GM18498 (cell line): ENCODE measurements at regions not wholly inside any gene's neighbourhood (a gene's known extent, or its start where the extent isn't known, plus 50 kb on each side); places are given as distances from the start of the nearest gene placed in this dataset.

Experiments used
- ATAC-seq: cut with Tn5 transposase; IDR thresholded peaks from one replicate; pipeline ENCODE4 v1.9.1; 2021; ENCODE audit warnings: mild to moderate bottlenecking, moderate library complexity; ENCODE audit not compliant: unreplicated experiment

DNA sequence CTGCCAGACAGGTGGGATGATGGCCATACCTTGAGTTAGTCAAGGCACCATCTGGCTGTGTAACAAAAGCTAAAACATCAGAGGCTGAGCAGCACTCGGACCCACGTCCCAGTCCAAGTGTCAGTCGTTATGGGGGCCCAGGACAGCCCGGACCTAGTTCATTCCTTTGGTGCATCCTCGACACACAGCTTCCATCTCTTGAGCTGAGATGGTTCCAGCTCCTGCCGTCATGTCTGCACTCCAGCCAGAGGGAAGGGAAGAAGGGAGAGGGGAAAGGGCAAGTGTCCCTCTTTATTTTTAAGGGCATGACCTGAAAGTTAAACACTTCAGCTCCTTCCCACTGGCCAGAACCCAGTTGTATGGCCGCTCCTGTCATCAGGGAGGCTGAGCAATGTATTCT lies 218.0 kb downstream of the SEC14L1 start:
- no peak for ATAC-seq

DNA sequence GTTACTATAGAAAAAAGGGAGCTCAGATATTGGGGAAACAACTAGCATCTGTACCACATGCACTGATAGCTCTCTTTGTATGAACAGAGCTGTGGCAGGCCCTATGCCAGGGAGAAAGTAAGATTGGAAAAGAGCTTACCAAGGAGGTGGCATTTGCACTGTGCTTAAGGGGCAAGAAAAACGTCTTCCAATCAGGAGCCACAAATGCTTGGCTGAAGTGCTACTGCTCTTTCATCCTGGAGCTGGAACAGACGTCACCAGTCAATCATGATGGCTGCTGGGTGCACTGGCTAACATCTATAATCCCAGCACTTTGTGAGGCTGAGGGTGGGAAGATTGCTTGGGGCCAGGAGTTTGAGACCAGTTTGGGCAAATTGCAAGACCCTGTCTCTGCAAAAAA lies 218.5 kb downstream of the SEC14L1 start:
- ATAC-seq = no peak

DNA sequence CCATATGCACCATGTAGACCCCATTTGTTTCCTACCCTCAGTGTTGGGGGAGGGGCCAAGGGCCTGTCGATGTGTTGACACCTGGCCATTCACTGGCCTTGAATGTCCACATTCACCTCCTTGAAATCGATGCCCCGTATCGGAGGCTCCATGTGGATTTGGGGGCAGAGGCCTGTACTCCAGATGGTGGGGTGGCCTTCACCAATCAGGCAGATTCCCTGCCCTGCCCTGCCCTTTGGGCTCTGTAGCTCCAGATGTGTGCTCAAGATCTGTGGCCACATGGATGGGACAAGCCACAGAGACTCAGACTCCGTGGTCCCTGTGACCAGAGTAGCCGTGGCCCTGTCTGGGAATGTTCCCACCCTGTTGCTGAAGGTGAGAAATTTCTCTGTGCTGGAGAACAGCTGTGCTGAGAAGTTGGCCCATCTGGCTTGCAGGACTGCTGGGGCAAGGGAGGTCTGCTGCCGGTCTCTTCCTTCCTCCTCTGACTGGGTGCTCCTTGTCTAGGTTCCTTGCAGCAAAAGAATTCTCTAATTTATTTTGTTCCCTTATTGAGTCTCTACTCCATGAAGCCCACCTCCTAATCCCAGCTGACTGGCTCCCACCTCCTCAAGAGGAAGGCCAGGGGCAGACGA lies 221.3 kb downstream of the SEC14L1 start:
- no peak for ATAC-seq

DNA sequence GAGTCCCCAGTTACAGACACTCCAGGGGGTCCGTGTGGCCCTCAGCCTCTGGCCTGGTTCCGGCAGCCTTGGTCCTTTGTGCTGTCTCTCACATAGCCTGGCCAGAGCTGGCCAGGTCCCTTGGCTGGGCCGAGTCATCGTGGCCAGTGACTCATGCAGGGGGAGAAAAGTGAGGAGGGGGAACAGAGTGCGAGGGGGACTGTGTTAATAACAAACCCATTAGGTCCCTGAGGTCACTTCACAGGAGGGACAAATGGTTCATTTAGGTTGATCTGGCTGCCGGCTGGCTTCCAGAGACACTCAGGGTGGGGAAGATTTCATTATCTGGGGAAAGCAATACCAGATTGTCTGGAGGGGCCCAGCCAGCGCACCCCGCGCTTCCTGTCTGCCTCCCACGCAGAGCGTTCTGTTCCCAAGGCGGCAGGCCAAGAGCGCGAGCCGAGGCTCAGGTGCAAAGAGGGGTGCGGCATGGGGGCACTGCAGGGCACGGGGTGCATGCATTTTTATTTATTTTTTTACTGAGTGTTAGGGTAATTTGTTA lies 223.1 kb downstream of the SEC14L1 start:
- ATAC-seq = no peak

DNA sequence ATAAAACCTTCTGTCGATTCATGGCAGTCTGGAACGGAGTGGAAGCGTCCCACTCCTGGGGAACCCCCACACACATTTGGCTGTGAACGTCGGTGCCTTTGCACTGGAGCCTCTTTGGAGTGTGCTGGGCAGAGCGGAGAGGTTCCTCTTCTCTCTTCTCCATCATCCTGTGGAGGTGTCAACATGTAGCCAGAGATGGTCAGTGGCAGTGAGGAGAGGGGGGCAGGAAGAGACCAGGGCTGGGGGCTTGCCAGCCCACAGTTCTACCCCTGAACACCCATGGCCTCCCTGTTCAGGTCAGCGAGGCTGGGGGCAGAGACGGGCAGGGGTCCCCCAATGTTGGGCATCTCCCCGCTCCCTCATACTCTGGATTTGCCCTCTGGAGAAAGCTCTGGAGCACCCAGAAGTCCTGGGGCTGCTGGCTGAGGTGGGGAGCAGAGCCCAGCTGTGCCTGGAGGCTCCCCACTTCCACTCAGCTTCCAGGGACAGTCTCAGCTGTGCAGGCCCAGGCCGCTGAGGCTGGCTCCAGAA lies 223.7 kb downstream of the SEC14L1 start:
- ATAC-seq = no peak

DNA sequence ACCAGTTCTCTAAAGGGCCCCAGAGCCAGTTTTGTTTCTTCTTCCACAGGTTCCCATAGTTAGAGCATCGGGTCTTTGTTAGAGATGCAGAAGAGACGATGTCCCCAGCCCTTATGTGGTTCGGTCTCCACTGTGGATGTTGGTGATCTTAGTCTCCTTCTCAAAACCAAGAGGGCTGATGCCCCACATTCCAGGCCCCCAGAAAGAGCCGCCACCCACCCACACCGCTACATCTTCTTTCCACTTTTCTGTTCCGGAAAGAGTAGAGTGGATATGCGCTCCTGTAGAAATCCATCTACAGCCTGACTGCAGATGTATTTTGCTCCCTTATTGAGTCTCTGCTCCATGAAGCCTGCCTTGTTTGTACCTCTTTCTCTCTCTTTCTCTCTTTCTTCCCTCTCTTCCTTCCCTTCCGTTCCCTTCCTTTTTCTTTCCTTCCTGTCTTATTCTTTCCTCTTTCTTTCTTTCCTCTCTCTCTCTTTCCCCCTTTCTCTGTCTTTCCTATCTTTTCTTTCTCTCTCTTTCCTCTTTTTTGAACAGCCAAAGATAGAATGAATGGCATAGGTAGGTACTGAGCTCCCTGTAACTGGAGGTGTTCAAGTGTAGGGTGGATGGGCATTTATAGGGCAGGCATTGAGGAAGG lies 224.3 kb downstream of the SEC14L1 start:
- ATAC-seq = no peak

DNA sequence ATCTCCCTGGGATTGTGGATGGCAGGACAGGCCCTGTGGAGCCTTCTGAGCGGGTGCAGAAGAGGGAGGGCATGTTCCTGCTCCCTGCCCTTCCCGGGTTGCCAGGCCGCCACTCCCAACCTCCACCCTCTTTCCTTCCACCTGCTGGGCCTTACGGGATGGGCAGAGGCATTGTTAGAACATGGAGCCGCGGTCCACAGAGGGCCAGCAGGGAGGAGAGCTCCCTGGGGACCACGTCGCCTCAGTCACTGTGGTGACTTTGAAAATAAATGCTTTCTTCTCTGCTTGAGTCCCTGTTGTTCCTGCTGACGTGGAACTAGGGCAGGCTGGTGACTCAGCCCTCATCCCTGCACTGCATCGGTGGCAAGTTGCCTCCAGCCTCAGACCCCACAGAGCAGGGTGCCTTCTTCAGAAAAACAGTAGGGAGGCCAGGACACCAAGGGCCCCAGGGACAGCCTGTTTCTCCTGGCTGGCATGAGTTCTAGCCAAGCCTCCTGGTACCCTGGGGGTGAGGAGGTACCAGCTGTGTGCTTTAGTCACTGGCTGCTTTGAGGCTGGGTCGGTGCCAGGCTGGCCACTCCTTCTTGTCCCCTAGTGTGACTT lies 224.9 kb downstream of the SEC14L1 start:
- ATAC-seq = no peak

DNA sequence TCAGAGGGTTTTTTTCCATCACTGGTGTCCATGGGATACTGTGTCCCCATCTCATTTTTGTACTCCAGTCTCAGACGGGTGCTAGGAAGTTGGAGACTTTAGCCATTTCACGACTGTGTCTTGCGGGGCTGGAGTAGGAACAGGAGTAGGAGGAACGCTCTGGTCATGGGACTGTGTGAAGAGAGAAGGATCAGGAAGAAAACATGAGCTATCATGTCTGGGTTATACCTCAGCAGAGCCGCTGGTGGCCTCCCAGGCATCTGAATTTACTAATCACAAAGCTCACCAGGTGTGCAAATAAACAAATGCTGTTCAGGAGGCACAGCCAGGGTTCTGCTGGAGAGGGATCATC lies 225.4 kb downstream of the SEC14L1 start:
- no peak for ATAC-seq

DNA sequence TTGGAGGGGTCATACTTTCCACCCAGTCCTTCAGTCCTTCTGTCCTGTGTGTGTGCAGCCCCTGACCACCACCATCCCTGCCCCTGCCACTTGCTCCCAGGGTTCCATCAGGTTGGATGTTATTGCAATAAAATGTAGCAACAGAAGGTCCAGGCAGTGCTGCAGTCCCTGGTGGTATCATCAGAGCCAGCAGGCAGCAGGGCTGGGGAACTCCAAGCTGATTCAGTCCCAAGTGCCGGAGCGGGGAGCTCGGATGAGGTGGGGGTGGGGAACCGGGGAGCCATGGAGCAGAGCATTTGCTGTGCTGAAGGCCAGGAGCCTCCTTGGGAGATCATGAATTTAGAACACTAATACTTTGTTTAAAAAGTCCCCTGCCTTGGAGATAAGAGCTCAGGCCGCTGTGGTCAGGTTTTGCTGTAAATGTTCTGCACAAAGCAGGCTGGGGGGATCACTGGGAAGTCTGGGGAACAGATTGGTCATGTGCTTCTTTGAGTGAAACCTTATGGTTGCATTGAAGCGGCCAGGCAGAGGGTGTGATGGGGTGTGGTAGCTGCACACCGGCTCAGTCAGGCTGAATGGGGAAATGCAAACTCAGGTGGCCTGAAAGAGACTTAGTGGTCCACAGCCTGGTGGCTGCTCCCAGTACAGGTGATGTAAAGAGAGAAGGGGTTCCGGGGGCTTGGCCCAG lies 225.9 kb downstream of the SEC14L1 start:
- no peak for ATAC-seq

DNA sequence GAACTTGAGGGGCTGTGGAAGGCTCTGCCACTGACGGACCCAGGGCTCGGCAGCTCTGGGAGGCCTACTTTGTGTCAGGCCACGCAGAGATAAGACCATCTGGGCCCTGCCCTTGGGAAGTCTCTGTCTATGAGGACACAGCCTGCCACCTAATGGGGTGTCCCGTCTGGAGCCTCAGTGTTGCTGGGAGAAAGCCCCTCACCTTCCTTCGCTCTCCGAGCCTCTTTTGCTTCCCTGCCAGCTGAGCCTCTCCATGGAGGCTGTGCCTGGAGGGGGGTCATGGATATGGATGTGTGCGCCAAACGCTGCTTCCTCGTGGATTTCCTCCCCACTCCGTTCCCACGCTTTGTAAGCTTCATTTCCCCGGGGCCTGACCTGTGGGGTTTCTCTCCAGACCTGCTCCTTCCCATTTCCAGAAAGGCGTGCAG lies 228.8 kb downstream of the SEC14L1 start:
- no peak for ATAC-seq

DNA sequence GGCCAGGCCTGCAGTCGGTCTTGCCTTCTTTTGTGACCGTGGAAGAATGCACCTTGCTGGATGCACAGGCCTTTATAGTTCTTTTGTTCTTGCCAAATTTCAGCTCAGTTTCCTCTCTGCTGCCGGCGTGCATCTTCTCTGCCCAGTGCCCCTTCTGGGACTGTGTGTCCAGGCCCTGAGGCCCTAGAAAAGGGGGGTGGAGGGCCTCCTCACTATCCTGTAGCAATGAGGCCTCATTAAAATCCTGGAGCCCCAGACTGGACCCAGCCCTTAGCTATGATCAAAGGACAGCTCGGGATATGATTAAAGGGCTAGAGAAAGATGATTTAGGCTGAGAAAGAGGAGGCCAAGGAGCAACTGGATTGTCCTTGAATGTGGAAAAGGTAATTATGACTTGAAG lies 229.8 kb downstream of the SEC14L1 start:
- no peak for ATAC-seq

DNA sequence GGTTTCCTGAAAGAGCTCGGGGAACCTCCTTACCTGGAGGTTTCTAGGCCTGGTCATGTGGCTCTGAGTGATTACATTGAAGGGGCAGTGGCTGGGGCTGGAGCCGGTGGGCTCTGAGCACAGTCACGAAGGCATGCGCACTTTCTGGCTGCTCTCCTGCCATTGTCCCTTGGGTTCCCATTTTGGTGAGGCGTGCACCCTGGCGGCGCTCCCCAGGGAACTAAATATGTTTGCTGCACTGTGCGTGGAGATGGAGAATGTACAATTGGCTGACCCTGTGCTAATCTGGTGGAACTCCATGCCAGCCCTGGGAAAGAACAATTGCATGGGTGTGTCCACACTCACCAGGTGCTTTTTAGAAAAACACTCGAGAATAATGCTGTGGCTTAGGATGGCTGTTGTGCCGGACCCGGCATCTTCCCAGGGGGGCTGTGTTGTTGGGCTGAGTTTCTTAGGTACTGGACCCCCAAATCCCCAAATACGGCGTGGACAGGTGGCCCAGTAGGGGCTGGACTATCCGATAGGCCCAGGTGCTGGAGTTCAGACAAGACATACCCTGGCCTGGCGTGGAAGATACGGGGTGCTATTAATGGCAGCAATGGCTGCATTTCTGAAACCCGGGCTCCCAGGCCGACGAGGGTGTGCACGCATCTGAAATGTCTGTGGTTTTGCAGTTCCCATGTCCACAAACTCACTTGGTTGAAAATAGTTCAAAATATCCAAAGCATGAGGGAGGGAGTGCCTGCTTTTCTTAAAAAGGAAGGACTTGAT lies 230.5 kb downstream of the SEC14L1 start:
- ATAC-seq = no peak

DNA sequence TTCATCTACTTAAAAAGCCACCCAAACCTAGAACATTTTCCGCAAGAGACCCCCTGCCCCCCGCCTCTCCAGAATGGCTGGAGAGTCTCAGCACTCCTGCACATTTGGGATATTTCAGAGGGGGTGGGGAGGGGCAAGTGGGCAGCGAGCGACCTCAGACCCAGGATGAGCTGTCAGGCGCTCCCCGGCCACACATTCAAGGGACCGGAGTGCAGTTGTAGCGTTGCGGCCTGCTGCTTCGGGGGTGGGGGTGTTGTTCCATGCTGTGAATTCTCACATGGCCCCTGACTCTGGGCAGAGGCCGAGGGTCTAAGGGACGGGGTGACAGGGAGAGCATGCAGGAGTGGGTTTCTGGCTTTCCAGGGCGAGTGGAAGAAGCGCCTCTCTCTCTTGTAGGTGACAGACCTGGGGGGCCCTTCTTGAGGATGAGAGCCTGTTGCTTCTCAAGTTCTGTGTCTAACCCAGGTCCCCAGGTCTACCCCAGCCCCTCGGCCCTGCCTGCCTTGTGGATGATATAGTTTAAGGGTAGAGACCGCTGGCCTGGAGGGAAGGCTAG lies 231.2 kb downstream of the SEC14L1 start:
- no peak for ATAC-seq

DNA sequence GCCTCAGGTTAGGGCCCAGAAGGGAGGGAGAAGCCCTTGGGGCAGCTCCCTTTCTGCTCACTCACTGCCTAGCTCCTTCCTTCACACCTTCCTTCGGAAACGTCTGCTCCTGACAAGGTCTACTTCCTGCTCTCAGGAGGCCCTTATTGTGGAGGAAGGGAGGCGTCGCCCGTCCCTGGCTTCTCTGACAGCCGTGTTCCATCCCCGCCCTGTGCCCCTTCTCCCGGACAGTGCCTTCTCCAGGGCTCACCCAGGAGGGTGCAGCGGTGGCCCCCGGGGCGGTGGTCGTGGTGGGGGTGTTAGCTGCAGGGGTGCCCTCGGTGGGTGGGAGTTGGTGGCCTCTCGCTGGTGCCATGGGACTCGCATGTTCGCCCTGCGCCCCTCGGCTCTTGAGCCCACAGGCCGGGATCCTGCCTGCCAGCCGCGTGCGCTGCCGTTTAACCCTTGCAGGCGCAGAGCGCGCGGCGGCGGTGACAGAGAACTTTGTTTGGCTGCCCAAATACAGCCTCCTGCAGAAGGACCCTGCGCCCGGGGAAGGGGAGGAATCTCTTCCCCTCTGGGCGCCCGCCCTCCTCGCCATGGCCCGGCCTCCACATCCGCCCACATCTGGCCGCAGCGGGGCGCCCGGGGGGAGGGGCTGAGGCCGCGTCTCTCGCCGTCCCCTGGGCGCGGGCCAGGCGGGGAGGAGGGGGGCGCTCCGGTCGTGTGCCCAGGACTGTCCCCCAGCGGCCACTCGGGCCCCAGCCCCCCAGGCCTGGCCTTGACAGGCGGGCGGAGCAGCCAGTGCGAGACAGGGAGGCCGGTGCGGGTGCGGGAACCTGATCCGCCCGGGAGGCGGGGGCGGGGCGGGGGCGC lies 231.9 kb downstream of the SEC14L1 start:
- peak; percentile 77 for ATAC-seq

DNA sequence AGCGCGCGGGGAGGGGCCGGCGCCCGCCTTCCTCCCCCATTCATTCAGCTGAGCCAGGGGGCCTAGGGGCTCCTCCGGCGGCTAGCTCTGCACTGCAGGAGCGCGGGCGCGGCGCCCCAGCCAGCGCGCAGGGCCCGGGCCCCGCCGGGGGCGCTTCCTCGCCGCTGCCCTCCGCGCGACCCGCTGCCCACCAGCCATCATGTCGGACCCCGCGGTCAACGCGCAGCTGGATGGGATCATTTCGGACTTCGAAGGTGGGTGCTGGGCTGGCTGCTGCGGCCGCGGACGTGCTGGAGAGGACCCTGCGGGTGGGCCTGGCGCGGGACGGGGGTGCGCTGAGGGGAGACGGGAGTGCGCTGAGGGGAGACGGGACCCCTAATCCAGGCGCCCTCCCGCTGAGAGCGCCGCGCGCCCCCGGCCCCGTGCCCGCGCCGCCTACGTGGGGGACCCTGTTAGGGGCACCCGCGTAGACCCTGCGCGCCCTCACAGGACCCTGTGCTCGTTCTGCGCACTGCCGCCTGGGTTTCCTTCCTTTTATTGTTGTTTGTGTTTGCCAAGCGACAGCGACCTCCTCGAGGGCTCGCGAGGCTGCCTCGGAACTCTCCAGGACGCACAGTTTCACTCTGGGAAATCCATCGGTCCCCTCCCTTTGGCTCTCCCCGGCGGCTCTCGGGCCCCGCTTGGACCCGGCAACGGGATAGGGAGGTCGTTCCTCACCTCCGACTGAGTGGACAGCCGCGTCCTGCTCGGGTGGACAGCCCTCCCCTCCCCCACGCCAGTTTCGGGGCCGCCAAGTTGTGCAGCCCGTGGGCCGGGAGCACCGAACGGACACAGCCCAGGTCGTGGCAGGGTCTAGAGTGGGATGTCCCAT lies 232.8 kb downstream of the SEC14L1 start:
- ATAC-seq = peak; percentile 3

DNA sequence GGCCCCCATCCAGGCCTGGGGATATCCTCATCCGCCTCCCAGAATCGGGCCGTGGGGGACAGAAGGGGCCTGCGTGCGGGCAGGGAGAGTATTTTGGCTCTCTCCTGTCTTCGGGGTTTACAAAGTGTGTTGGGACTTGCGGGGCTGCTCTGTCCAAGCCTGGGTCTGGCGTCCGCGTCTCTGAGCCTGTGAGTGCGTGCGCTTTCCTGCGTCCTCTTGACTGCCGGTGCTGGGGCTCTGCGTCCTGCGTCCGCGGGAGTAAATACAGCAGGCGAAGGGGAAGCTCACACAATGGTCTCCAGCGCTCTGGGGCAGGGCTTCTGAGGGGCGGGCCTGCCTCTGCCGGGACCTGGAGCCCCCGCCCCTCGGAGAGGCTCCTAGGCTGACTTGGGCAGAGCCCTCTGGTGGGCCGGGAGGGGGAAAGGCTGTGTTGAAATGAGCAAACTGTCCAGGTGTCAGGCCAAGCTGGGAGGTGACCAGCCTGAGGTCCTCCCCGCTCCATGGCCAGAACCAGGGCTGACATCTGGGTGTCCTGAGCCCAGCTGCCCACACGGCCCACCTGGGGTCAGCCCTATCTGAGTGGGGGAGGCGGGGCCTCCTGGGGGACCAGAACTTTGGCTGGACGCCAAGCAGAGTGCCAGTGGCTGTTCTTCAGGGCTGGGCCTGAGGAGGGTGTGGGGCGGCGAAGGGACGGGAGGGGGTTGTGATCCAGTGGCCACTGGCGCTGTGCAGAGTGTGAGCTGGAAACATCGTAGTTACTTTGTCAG lies 233.6 kb downstream of the SEC14L1 start:
- no peak for ATAC-seq

DNA sequence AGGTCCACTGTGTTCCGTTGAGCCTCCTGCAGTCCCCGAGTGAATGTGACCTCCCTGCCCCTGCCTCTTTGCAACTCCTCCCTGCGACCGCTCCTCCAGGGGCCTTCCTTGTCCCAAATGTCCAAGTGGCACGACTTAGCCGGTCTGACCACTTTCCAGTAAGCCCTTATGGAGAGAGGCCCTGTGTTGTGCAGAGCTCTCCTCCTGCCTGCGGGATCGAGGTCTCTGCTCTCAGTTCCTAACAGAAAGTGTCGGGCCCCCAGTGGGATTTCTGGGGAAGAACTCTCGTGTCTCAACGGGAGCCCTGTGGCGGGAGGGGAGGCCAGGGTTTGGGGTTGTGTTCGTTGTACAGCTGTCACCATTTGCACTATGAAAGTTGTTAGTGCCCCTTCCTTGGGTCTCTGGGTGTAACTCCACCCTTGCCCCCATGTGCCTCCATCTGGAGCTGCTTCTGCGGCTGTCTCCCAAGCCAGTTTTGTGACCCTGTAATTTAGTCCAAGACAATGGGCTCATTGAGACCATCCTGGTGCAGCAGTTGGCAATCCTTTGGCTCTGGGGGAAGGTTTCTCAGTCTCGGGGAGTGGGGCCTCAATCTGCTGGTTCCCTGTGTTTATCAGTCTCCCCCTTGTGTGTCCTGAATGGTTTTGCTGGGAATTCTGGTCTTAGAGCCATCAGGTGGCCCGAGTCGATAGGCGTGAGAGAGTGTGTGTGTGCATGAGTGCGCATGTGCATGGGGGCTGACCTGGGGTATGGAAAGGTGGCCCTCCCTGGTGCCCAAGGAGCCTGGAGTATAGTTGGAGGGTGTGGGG lies 234.5 kb downstream of the SEC14L1 start:
- no peak for ATAC-seq
